ENCODE measurements at regions not wholly inside any gene's neighbourhood (a gene's known extent, or its start where the extent isn't known, plus 50 kb on each side); places are given as distances from the start of the nearest gene placed in this dataset.

- TF ChIP-seq CTCF (IDR thresholded peaks at IDR 0.05) (no peak), POLR2A (IDR thresholded peaks at IDR 0.05) (no peak)
These were observed 1139.4 kb downstream of the TMEM121 start for GRCh38 chr14:106665814-106666213.

Measured in body of pancreas (tissue), 4 donors.